IMR-90 (cell line): ENCODE measurements at regions not wholly inside any gene's neighbourhood (a gene's known extent, or its start where the extent isn't known, plus 50 kb on each side); places are given as distances from the start of the nearest gene placed in this dataset.

ENCODE experiments used
- ATAC-seq: fragments of 200-7000 bp; cut with Tn5 transposase; 2 replicates; pipeline ENCODE4 v1.9.1; 2020; ENCODE audit warnings: low read depth, mild to moderate bottlenecking, moderate library complexity
- BruUV-seq: library from RNA; stranded (reverse); fragments of 400-500 nt; replicated peaks from 2 replicates; lab custom pipeline; 2021; lab: Mats Ljungman, UMichigan
- CTCF ChIA-PET: fragments of 300-600 bp; formaldehyde crosslinking; extraction: SDS; loops from one replicate; lab custom pipeline; 2021; ENCODE audit warnings: antibody characterized with exemption; lab: Yijun Ruan, JAX
- POLR2A ChIA-PET: fragments of 300-600 bp; sonication (Branson Sonifier 250); formaldehyde crosslinking; loops from one replicate; lab custom pipeline; 2022; ENCODE audit warnings: antibody characterized with exemption; ENCODE audit not compliant: unreplicated experiment; lab: Charles Lee
- DNase-seq: peaks from one replicate; pipeline ENCODE4 v3.0.0; 2013
- H2AFZ ChIP-seq: replicated peaks from 2 replicates; pipeline ENCODE3; 2013; ENCODE audit warnings: low read length, mild to moderate bottlenecking; ENCODE audit not compliant: poor library complexity
- H2AK5ac ChIP-seq: 2 replicates; pipeline ENCODE4 v1.6.1; 2013; ENCODE audit warnings: low read depth, low read length, inconsistent platforms
- H2AK9ac ChIP-seq: replicated peaks from 2 replicates; pipeline ENCODE3; 2013; ENCODE audit warnings: mild to moderate bottlenecking, low read depth, low read length, moderate library complexity; ENCODE audit not compliant: poor library complexity
- H2BK120ac ChIP-seq: 2 replicates; pipeline ENCODE4 v1.6.1; 2013; ENCODE audit warnings: low read depth, low read length, inconsistent platforms
- H2BK15ac ChIP-seq: 3 replicates; pipeline ENCODE4 v1.6.1; 2013; ENCODE audit warnings: low read depth, low read length, inconsistent platforms
- H2BK20ac ChIP-seq: 2 replicates; pipeline ENCODE4 v1.6.1; 2013; ENCODE audit warnings: low read depth, mild to moderate bottlenecking, inconsistent platforms, low read length, moderate library complexity
- H2BK5ac ChIP-seq: 2 replicates; pipeline ENCODE4 v1.6.1; 2013; ENCODE audit warnings: mild to moderate bottlenecking, low read depth, low read length, inconsistent platforms; ENCODE audit not compliant: poor library complexity, severe bottlenecking
- H3K14ac ChIP-seq: replicated peaks from 2 replicates; pipeline ENCODE4 v1.6.1; 2013; ENCODE audit warnings: low read depth, low read length, inconsistent platforms
- H3K18ac ChIP-seq: 2 replicates; pipeline ENCODE4 v1.6.1; 2013; ENCODE audit warnings: low read depth, low read length, control low read depth
- H3K23ac ChIP-seq: 2 replicates; pipeline ENCODE4 v1.6.1; 2013; ENCODE audit warnings: low read depth, low read length, inconsistent platforms
- H3K27ac ChIP-seq: 2 replicates; pipeline ENCODE4 v1.5.1; 2013; ENCODE audit warnings: mild to moderate bottlenecking, control low read depth, low read length; ENCODE audit not compliant: insufficient read depth
- H3K27me3 ChIP-seq: 2 replicates; pipeline ENCODE4 v1.6.1; 2013; ENCODE audit warnings: low read length; ENCODE audit not compliant: control insufficient read depth, insufficient read depth
- H3K36me3 ChIP-seq: 2 replicates; pipeline ENCODE4 v1.6.1; 2013; ENCODE audit warnings: low read length, mixed read lengths; ENCODE audit not compliant: control insufficient read depth, insufficient read depth
- H3K4ac ChIP-seq: 2 replicates; pipeline ENCODE4 v1.6.1; 2013; ENCODE audit warnings: low read depth, low read length, inconsistent platforms
- H3K4me1 ChIP-seq: 2 replicates; pipeline ENCODE4 v1.6.1; 2013; ENCODE audit warnings: low read length, mixed read lengths; ENCODE audit not compliant: control insufficient read depth, insufficient read depth
- H3K4me2 ChIP-seq: 2 replicates; pipeline ENCODE4 v1.6.1; 2013; ENCODE audit warnings: low read depth, mild to moderate bottlenecking, control low read depth, low read length, moderate library complexity
- H3K4me3 ChIP-seq: 2 replicates; pipeline ENCODE4 v1.5.1; 2013; ENCODE audit warnings: low read depth, mild to moderate bottlenecking, control low read depth, low read length, moderate library complexity; ENCODE audit not compliant: insufficient read depth
- H3K56ac ChIP-seq: 2 replicates; pipeline ENCODE4 v1.6.1; 2013; ENCODE audit warnings: low read length, inconsistent platforms; ENCODE audit not compliant: insufficient read depth; ENCODE audit errors: extremely low read depth
- H3K79me1 ChIP-seq, 2 experiments: 2 replicates each; pipeline ENCODE4 v1.6.1; 2013; ENCODE audit warnings: low read length in 2 of 2, inconsistent platforms in 1 of 2, low read depth in 1 of 2
- H3K9ac ChIP-seq: 2 replicates; pipeline ENCODE4 v1.6.1; 2013; ENCODE audit warnings: low read depth, low read length, control low read depth
- H3K9me1 ChIP-seq: 2 replicates; pipeline ENCODE4 v1.6.1; 2013; ENCODE audit warnings: low read length, inconsistent platforms; ENCODE audit not compliant: insufficient read depth
- H3K9me3 ChIP-seq: 2 replicates; pipeline ENCODE4 v1.6.1; 2013; ENCODE audit warnings: low read length; ENCODE audit not compliant: control insufficient read depth, insufficient read depth
- H4K20me1 ChIP-seq: 2 replicates; pipeline ENCODE4 v1.6.1; 2013; ENCODE audit warnings: low read length, inconsistent platforms; ENCODE audit not compliant: insufficient read depth
- H4K5ac ChIP-seq: 2 replicates; pipeline ENCODE4 v1.6.1; 2013; ENCODE audit warnings: mild to moderate bottlenecking, low read depth, low read length, control low read depth
- H4K8ac ChIP-seq, 2 experiments: 2 replicates each; pipeline ENCODE4 v1.6.1; 2013; ENCODE audit warnings: low read depth in 2 of 2, low read length in 2 of 2, control low read depth in 1 of 2, inconsistent platforms in 1 of 2
- H4K91ac ChIP-seq: 2 replicates; pipeline ENCODE4 v1.6.1; 2013; ENCODE audit warnings: low read depth, low read length, inconsistent platforms; ENCODE audit not compliant: insufficient read depth
- BHLHE40 ChIP-seq: fragments of 150-350 bp; IDR thresholded peaks from 2 replicates; pipeline ENCODE4 v1.6.1; 2016; ENCODE audit warnings: mild to moderate bottlenecking, low read depth, low read length
- CEBPB ChIP-seq: IDR thresholded peaks from 2 replicates; pipeline ENCODE4 v1.6.1; 2012; ENCODE audit warnings: low read depth, low read length, improper control_type of control experiment
- CHD1 ChIP-seq: IDR thresholded peaks from 2 replicates; pipeline ENCODE4 v1.6.1; 2012; ENCODE audit warnings: low read depth, low read length, improper control_type of control experiment
- CTCF ChIP-seq: conservative IDR thresholded peaks from 2 replicates; pipeline ENCODE4 v1.5.1; 2012; ENCODE audit warnings: mild to moderate bottlenecking, low read depth, low read length, improper control_type of control experiment
- ELK1 ChIP-seq: fragments of 150-350 bp; IDR thresholded peaks from 2 replicates; pipeline ENCODE4 v1.6.1; 2016; ENCODE audit warnings: low read depth, mild to moderate bottlenecking, low read length, moderate library complexity, borderline replicate concordance
- FOS ChIP-seq: fragments of 150-350 bp; IDR thresholded peaks from 2 replicates; pipeline ENCODE4 v1.6.1; 2016; ENCODE audit warnings: low read depth, low read length
- MAFK ChIP-seq: IDR thresholded peaks from 2 replicates; pipeline ENCODE4 v1.6.1; 2012; ENCODE audit warnings: low read depth, low read length, improper control_type of control experiment
- MAZ ChIP-seq: IDR thresholded peaks from 2 replicates; pipeline ENCODE4 v1.6.1; 2012; ENCODE audit warnings: low read depth, mild to moderate bottlenecking, low read length, improper control_type of control experiment, moderate library complexity, borderline replicate concordance
- MXI1 ChIP-seq: IDR thresholded peaks from 2 replicates; pipeline ENCODE4 v1.6.1; 2012; ENCODE audit warnings: low read depth, mild to moderate bottlenecking, low read length, moderate library complexity, borderline replicate concordance
- NFE2L2 ChIP-seq: fragments of 150-350 bp; IDR thresholded peaks from 2 replicates; pipeline ENCODE4 v1.6.1; 2016; ENCODE audit warnings: low read depth, mild to moderate bottlenecking, low read length
- POLR2A ChIP-seq: IDR thresholded peaks from 2 replicates; pipeline ENCODE4 v1.6.1; 2012; ENCODE audit warnings: mild to moderate bottlenecking, low read depth, low read length
- RAD21 ChIP-seq: IDR thresholded peaks from 2 replicates; pipeline ENCODE4 v1.6.1; 2012; ENCODE audit warnings: low read length, improper control_type of control experiment
- RCOR1 ChIP-seq: IDR thresholded peaks from 2 replicates; pipeline ENCODE4 v1.6.1; 2012; ENCODE audit warnings: mild to moderate bottlenecking, low read length, improper control_type of control experiment; ENCODE audit not compliant: insufficient replicate concordance
- RFX5 ChIP-seq: IDR thresholded peaks from 2 replicates; pipeline ENCODE4 v1.8.0; 2012; ENCODE audit warnings: low read depth, mild to moderate bottlenecking, low read length, moderate library complexity
- SMC3 ChIP-seq: fragments of 150-350 bp; IDR thresholded peaks from 2 replicates; pipeline ENCODE4 v1.6.1; 2016; ENCODE audit warnings: low read depth, mild to moderate bottlenecking, antibody characterized with exemption, low read length, moderate library complexity
- WGBS, 2 experiments: methylation state at CpG; one replicate each; pipeline versions ENCODE4 v1.1.5 to v1.1.7; 2013; ENCODE audit warnings: missing lambda C conversion rate in 2 of 2; ENCODE audit not compliant: insufficient read length in 1 of 2; ENCODE audit errors: extremely low coverage in 2 of 2; 5-methylcytosine and 5-hydroxymethylcytosine counted together
- dilution Hi-C: fragments of 300-500 bp; cut with HindIII; formaldehyde crosslinking; loops from one replicate; pipeline ENCODE4 v1.14.3; 2018; ENCODE audit warnings: low sequenced_read_pairs; ENCODE audit not compliant: unreplicated experiment
- in situ Hi-C: fragments of 300-500 bp; cut with MboI; formaldehyde crosslinking; loops from 3 replicates; pipeline ENCODE4 v1.14.3; 2019; ENCODE audit warnings: low sequenced_read_pairs, inconsistent platforms, mixed read lengths
- intact Hi-C: fragments of 100-400 bp; cut with micrococcal nuclease; formaldehyde crosslinking; loops from 2 replicates; pipeline ENCODE4 v1.10.0; 2022
- TF ChIP-seq, protein P1 (sequence below): fragments of 150-350 bp; IDR thresholded peaks from 2 replicates; pipeline ENCODE4 v1.6.1; 2017; ENCODE audit warnings: mild to moderate bottlenecking, antibody characterized with exemption, low read length, low read depth

GRCh38 chr10:131789516-131789915, 111.3 kb upstream of the PPP2R2D start:
- H2BK15ac ChIP-seq = no peak overlapping the region
- H3K27ac ChIP-seq = no peak overlapping the region
- no TSS peak for BruUV-seq
- H2AK5ac ChIP-seq = no peak overlapping the region
- H2AFZ ChIP-seq = no peak overlapping the region
- H4K5ac ChIP-seq = no peak overlapping the region
- H3K4me1 ChIP-seq = no peaks in the 10 kb centered on the region
- no peaks in the 10 kb centered on the region for H3K9me1 ChIP-seq
- no peak for DNase-seq
- H3K9ac ChIP-seq = no peak overlapping the region
- no peaks in the 10 kb centered on the region for H3K79me1 ChIP-seq
- ChIA-PET CTCF (no interaction called here), POLR2A (no interaction called here)
- no peak overlapping the region for H3K18ac ChIP-seq
- H2AK9ac ChIP-seq = no peak overlapping the region
- H3K4me2 ChIP-seq = no peak overlapping the region
- no peak overlapping the region for H3K56ac ChIP-seq
- dilution Hi-C loops (no loop called here), intact Hi-C loops (loop anchor here (5.0 kb wide), 1 partner anchor 1582 kb away; no protein-coding TSS in a partner anchor), in situ Hi-C loops (no loop called here)
- H2BK120ac ChIP-seq = no peak overlapping the region
- H2BK20ac ChIP-seq = no peak overlapping the region
- H4K20me1 ChIP-seq = no peaks in the 10 kb centered on the region
- H4K8ac ChIP-seq = no peak overlapping the region
- no peak overlapping the region for H2BK5ac ChIP-seq
- H3K36me3 ChIP-seq = no peaks in the 10 kb centered on the region
- 40% methylated on average over 2 of the region's 7 CpGs; no CpG with 5 or more reads in 1 of the 2 experiments for WGBS, 2 experiments
- peaks cover 28% of the 10 kb centered on the region for H3K9me3 ChIP-seq
- no peak overlapping the region for H3K4me3 ChIP-seq
- H4K91ac ChIP-seq = no peak overlapping the region
- no peak overlapping the region for H3K4ac ChIP-seq
- H3K14ac ChIP-seq = no peak overlapping the region
- ATAC-seq = no peak
- no peak overlapping the region for H3K23ac ChIP-seq
- TF ChIP-seq RCOR1 (no peak), MXI1 (no peak), ELK1 (no peak), SMC3 (no peak), POLR2A (no peak), RAD21 (no peak), NFE2L2 (no peak), CEBPB (no peak), CTCF (no peak), MAFK (no peak), BHLHE40 (no peak), FOS (no peak), MAZ (no peak), RFX5 (no peak), CHD1 (no peak)
- TF ChIP-seq, protein P1, sequence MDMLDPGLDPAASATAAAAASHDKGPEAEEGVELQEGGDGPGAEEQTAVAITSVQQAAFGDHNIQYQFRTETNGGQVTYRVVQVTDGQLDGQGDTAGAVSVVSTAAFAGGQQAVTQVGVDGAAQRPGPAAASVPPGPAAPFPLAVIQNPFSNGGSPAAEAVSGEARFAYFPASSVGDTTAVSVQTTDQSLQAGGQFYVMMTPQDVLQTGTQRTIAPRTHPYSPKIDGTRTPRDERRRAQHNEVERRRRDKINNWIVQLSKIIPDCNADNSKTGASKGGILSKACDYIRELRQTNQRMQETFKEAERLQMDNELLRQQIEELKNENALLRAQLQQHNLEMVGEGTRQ = no peak
- no peaks in the 10 kb centered on the region for H3K27me3 ChIP-seq
